HG02884 (cell line): ENCODE measurements at regions not wholly inside any gene's neighbourhood (a gene's known extent, or its start where the extent isn't known, plus 50 kb on each side); places are given as distances from the start of the nearest gene placed in this dataset.

ENCODE experiments used
- ATAC-seq: cut with Tn5 transposase; IDR thresholded peaks from one replicate; pipeline ENCODE4 v1.9.1; 2021; ENCODE audit warnings: mild to moderate bottlenecking, moderate library complexity; ENCODE audit not compliant: unreplicated experiment

- ATAC-seq, result no peak
These were observed 164.7 kb downstream of the LTN1 start for GRCh38 chr21:28828021-28828420.

GRCh38 chr21:28827422-28827821, 165.3 kb downstream of the LTN1 start:
- ATAC-seq, result no peak

DNA sequence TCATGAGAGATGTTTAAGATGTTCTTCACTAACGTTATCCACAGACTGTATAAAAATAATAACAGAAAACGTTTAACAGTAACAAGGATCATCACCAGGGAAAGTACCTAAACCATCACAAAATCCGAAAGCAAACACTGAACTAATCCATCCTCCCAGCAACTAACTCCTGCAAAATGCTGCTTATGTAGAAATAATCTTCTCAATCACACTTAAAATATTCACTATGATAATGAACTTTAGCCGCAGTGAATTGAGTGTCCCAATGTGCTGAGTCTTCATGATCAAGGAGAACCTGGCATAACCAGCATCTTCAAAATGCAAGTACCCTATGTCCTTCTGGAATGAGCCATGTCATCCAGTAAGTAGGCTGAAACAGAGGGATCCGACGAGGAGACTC, 166.1 kb downstream of the LTN1 start:
- ATAC-seq, result no peak

DNA sequence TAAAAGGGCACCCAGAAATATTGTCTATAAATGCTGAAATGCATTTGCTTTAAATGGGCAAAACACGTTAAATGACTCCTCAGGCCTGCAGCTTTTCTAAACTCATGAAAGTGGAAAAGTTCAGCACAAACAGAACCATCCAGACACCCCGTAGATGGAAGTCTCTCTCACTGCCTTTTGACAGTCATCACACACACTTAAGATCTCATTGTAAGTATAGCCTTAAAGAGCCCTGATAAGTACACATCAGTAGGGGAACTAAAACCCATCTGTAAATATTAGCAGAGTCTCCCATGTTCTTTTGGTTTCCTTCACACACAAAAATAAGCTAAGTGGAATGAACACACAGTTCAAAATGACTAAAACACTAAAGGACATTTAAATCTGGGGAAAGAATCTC, 166.7 kb downstream of the LTN1 start:
- ATAC-seq, result no peak

DNA sequence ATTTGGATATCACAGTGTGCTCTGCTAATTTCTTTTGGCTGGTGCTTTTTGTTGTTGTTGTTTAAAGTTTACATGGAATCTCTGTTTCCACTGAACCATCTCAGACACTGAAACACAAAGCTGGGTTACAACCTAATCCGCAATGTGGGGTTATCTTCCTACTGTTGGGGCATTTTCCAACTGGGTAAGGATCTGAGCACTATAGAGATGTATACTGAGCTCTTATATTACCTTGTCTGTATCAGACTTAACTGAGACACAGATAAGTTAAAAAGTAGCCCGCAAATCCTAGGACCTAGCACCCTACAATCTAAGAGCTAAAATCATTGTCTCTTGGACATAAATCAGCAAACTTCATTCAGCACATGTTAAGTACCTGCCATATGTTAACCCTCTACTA, 169.2 kb downstream of the LTN1 start:
- ATAC-seq, result no peak

GRCh38 chr21:28822486-28823335, 170.0 kb downstream of the LTN1 start:
- no peak for ATAC-seq

- ATAC-seq, result no peak
These were observed 170.6 kb downstream of the LTN1 start for GRCh38 chr21:28822123-28822399.

DNA sequence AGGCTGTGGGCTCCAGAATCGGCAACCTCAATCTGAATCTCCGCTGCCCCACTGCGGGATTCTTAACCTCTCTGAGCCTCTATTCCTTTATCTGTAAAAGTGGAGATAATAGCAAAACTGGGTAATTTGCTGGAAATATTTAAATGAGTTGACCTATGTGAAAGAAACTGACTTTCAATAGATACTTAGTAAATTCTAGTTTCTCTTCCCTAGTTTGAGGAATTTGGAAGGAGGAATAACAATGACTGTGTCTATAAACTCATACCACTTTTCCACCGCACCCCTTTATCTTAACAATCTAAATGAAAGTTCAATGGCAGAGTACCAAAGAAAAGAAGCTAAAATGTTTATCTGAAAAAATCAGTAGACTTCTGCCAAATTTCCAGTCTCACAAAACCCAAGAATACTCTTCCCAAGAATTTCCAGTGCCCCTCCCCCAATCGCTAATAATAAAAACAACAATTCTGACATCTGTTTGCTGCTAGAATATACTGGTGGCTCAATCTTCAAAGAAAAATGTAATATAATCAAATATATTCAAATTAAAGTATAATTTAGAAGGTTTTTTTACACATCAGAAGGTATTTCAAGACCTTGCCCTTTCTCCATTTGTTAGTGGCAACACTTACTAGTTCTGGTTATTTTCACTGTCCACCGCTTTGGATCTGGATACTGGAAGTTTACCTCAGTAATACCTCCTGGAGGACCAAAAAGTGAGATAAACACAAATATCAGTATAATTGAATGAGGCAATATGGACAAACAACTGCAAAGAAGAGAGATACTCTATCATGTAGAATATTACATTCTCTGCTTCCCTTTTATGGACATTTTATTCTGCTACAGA, 171.2 kb downstream of the LTN1 start:
- no peak for ATAC-seq

DNA sequence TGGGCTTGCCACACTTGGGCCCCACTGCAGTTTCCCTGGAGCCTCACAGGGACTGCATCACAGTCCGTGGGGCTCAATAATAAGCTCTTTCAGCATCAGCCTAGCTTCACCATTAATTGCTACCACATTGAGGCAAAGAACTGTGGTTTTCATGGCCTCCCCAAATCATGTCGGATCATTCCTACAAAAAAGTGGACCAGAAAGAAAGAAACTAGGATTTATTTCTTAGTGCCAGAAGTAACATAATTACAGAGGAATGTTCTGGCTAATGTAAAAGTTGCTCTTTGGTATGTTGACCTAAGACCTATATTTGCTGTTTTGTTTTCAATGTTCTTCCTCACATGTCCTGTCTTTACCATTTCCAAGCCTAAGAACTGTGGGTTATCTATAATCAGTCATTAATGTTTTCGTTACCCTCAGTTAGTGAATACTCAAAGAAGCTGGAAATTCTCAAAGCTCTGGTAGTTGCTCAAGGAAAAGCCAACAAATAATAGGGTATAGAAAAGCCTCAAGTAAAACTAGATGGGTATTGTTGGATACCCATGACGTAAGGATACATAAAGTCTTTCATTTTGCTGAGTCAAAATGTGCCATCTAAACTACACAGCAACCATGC, 173.9 kb downstream of the LTN1 start:
- ATAC-seq, result no peak

- no peak for ATAC-seq
These were observed 174.8 kb downstream of the LTN1 start for GRCh38 chr21:28817871-28818270.

- ATAC-seq, result no peak
These were observed 180.8 kb downstream of the LTN1 start for GRCh38 chr21:28811860-28812259.

DNA sequence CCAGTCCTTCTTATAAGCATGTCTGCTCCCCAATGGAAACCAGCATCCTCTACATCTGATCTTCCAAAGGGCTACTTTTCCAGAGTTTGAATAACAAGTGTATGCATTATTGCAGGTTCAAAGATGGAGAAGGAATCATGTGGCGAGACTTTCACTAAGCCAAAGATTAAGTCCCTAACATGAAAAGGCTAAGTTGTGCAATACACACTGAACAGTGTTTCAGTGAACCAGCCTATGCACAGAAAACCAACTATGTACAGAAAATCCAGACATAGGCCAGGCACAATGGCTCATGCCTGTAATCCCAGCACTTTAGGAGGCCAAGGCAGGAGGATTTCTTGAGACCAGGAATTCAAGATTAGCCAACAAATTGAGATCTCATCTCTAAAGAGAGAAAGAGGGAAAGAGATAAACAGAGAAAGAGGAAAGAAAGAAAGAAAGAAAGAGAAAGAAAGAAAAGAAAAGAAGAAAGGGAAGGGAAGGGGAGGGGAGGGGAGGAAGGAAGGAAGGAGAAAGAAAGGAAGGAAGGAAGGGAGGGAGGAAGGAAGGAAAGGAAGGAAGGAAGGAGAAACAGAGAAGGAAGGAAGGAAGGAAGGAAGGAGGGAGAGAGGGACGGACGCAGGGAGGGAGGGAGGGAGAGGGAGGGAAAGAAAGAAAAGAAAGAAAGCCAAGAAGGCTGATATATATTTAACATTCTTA, 181.7 kb downstream of the LTN1 start:
- ATAC-seq, result no peak

- no peak for ATAC-seq
These were observed 186.8 kb downstream of the LTN1 start for GRCh38 chr21:28805885-28806284.

GRCh38 chr21:28804089-28804670, 188.5 kb downstream of the LTN1 start:
- no peak for ATAC-seq

- ATAC-seq, result no peak
These were observed 190.8 kb downstream of the LTN1 start for GRCh38 chr21:28801906-28802305.

GRCh38 chr21:28799926-28800325, 192.8 kb downstream of the LTN1 start:
- no peak for ATAC-seq

DNA sequence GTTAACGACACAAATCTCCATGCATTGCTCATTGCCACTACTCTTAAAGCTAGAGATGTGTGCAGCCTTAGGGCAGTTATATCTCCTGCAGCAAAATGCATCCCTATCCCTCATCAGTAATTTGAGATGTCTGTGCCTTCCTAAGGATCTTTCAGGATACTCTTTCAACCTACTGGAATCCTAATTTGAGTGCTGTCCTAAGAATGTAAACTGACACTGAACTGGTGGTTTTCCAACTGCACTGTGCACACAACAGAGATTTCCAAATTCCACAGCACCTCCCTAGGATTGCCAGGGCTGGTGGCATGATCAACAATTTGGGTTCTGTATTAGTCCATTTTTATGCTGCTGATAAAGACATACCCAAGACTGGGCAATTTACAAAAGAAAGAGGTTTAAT, 193.9 kb downstream of the LTN1 start:
- no peak for ATAC-seq

DNA sequence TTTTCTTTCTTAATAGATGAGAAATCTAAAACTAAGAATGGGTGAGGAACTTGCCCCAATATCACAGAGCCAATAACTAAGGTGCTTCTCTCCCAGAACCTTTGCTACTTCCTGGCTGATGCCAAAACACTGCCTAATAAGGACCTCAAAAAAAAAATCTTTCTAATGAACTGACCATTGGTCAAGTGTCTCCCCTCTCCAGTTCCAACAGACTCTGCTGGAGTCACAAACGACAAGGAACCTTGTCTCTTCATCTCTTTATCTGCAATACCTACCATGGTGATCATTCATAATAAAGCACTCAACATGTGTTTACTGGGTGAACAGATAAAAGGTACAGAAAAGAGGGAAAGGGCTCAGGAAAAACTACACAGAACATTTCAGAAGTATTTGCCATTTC, 197.4 kb downstream of the LTN1 start:
- ATAC-seq, result no peak

GRCh38 chr21:28794371-28794851, 198.3 kb downstream of the LTN1 start:
- no peak for ATAC-seq

- ATAC-seq, result no peak
These were observed 199.6 kb downstream of the LTN1 start for GRCh38 chr21:28793043-28793442.
